ENCODE measurements at regions not wholly inside any gene's neighbourhood (a gene's known extent, or its start where the extent isn't known, plus 50 kb on each side); places are given as distances from the start of the nearest gene placed in this dataset.
A peak's percentile ranks its signal among the peaks of the same experiment; 100 is the strongest.

GRCh38 chr11:15622231-15622890 lies 507.6 kb downstream of the INSC start:
- DNase-seq = no peak

GRCh38 chr11:15624701-15625100 lies 510.0 kb downstream of the INSC start:
- DNase-seq = no peak

- no peak for DNase-seq
These were observed 511.0 kb downstream of the INSC start for GRCh38 chr11:15625691-15626090.

GRCh38 chr11:15627560-15627959 lies 512.8 kb downstream of the INSC start:
- no peak for DNase-seq

- no peak for DNase-seq
These were observed 515.1 kb downstream of the INSC start for GRCh38 chr11:15629690-15630321.

GRCh38 chr11:15630896-15631295 lies 516.2 kb downstream of the INSC start:
- DNase-seq = no peak

- DNase-seq = no peak
These were observed 520.8 kb downstream of the INSC start for GRCh38 chr11:15635521-15635920.

- no peak for DNase-seq
These were observed 521.9 kb downstream of the INSC start for GRCh38 chr11:15636521-15637089.

- no peak for DNase-seq
These were observed 523.7 kb downstream of the INSC start for GRCh38 chr11:15638386-15638787.

- DNase-seq = no peak
These were observed 525.6 kb downstream of the INSC start for GRCh38 chr11:15640318-15640717.

GRCh38 chr11:15641271-15642045 lies 526.7 kb downstream of the INSC start:
- DNase-seq = no peak

- no peak for DNase-seq
These were observed 530.5 kb downstream of the INSC start for GRCh38 chr11:15645201-15645600.

- DNase-seq = no peak
These were observed 534.8 kb downstream of the INSC start for GRCh38 chr11:15649371-15650104.

GRCh38 chr11:15650105-15650938 lies 535.6 kb downstream of the INSC start:
- DNase-seq = peak; percentile 96

- DNase-seq = no peak
These were observed 536.3 kb downstream of the INSC start for GRCh38 chr11:15651033-15651432.

GRCh38 chr11:15651816-15652215 lies 537.1 kb downstream of the INSC start:
- DNase-seq = no peak

GRCh38 chr11:15653191-15653710 lies 538.5 kb downstream of the INSC start:
- DNase-seq = no peak

- DNase-seq = no peak
These were observed 539.7 kb downstream of the INSC start for GRCh38 chr11:15654451-15654850.

GRCh38 chr11:15655552-15655951 lies 540.8 kb downstream of the INSC start:
- no peak for DNase-seq

- no peak for DNase-seq
These were observed 542.5 kb downstream of the INSC start for GRCh38 chr11:15657264-15657663.

GRCh38 chr11:15660496-15660895 lies 545.8 kb downstream of the INSC start:
- no peak for DNase-seq

- no peak for DNase-seq
These were observed 547.6 kb downstream of the INSC start for GRCh38 chr11:15662285-15662684.

Measured in hindlimb muscle (tissue), 1 donor.